HL-60 (cell line): ENCODE measurements at regions not wholly inside any gene's neighbourhood (a gene's known extent, or its start where the extent isn't known, plus 50 kb on each side); places are given as distances from the start of the nearest gene placed in this dataset.

Experiments used
- DNase-seq, 2 experiments: peaks; one replicate each; pipeline ENCODE4 v3.0.0-alpha.2; 2010 to 2020; ENCODE audit warnings: low read depth in 1 of 2, low spot score in 1 of 2
- H3K27ac ChIP-seq: fragments of 250-450 bp; sonication (Bioruptor Pico); replicated peaks from 2 replicates; pipeline ENCODE4 v1.5.1; 2020; ENCODE audit warnings: mild to moderate bottlenecking, moderate library complexity
- H3K27me3 ChIP-seq: fragments of 250-450 bp; sonication (Bioruptor Pico); 2 replicates; pipeline ENCODE4 v1.5.1; 2021; ENCODE audit warnings: mild to moderate bottlenecking, moderate library complexity; ENCODE audit not compliant: insufficient read depth, poor library complexity, severe bottlenecking
- H3K4me3 ChIP-seq: replicated peaks from 2 replicates; pipeline ENCODE4 v1.5.1; 2011; ENCODE audit warnings: mild to moderate bottlenecking, control low read depth, low read length; ENCODE audit not compliant: insufficient read depth
- CTCF ChIP-seq: IDR thresholded peaks from one replicate; pipeline ENCODE4 v1.5.1; 2011; ENCODE audit warnings: low read length, control low read depth, inconsistent platforms; ENCODE audit not compliant: insufficient read depth
- GABPA ChIP-seq: IDR thresholded peaks from 2 replicates; pipeline ENCODE4 v1.6.1; 2012; ENCODE audit warnings: low read depth
- POLR2AphosphoS5 ChIP-seq: IDR thresholded peaks from 2 replicates; pipeline ENCODE4 v1.6.1; 2012; ENCODE audit warnings: low read depth
- REST ChIP-seq: IDR thresholded peaks from 2 replicates; pipeline ENCODE4 v1.6.1; 2012; ENCODE audit warnings: low read depth; ENCODE audit not compliant: insufficient replicate concordance
- SPI1 ChIP-seq: IDR thresholded peaks from 2 replicates; pipeline ENCODE4 v1.6.1; 2012; ENCODE audit warnings: low read depth, mild to moderate bottlenecking, borderline replicate concordance

- no peak for DNase-seq
- Histone ChIP-seq H3K27ac (no peak overlapping the region), H3K27me3 (no peaks in the 10 kb centered on the region), H3K4me3 (no peak overlapping the region)
- no peak for TF ChIP-seq SPI1
- no peak for TF ChIP-seq GABPA
- no peak for TF ChIP-seq CTCF
- no peak for TF ChIP-seq POLR2AphosphoS5
- no peak for TF ChIP-seq REST
Observed at GRCh38 chr9:29798599-29798998, 2225.3 kb upstream of the C9orf72 start.

GRCh38 chr9:29799227-29799626 is 2225.9 kb upstream of the C9orf72 start:
- Histone ChIP-seq H3K27me3 (no peaks in the 10 kb centered on the region), H3K27ac (no peak overlapping the region), H3K4me3 (no peak overlapping the region)
- TF ChIP-seq REST = no peak
- no peak for TF ChIP-seq POLR2AphosphoS5
- no peak for TF ChIP-seq CTCF
- no peak for TF ChIP-seq SPI1
- TF ChIP-seq GABPA = no peak
- DNase-seq = no peak

- Histone ChIP-seq H3K4me3 (no peak overlapping the region), H3K27ac (no peak overlapping the region), H3K27me3 (no peaks in the 10 kb centered on the region)
- no peak for TF ChIP-seq GABPA
- no peak for TF ChIP-seq SPI1
- TF ChIP-seq CTCF = no peak
- TF ChIP-seq REST = no peak
- TF ChIP-seq POLR2AphosphoS5 = no peak
- no peak for DNase-seq
Observed at GRCh38 chr9:29800821-29801220, 2227.5 kb upstream of the C9orf72 start.
